HCT116 (cell line): ENCODE measurements at regions not wholly inside any gene's neighbourhood (a gene's known extent, or its start where the extent isn't known, plus 50 kb on each side); places are given as distances from the start of the nearest gene placed in this dataset.

Source experiments
- ATAC-seq: fragments of 200-7000 bp; cut with Tn5 transposase; 2 replicates; pipeline ENCODE4 v1.9.1; 2020; ENCODE audit warnings: mild to moderate bottlenecking, moderate library complexity
- BruUV-seq: library from RNA; stranded (reverse); fragments of 400-500 nt; replicated peaks from 2 replicates; lab custom pipeline; 2021; lab: Mats Ljungman, UMichigan
- CTCF ChIA-PET: fragments of 300-600 bp; sonication (Branson Sonifier 250); formaldehyde crosslinking; loops from one replicate; lab custom pipeline; 2021; ENCODE audit warnings: antibody characterized with exemption; lab: Charles Lee
- POLR2A ChIA-PET: fragments of 300-600, 350-600 bp; sonication (Branson Sonifier 250); formaldehyde crosslinking; loops from one replicate; lab custom pipeline; 2021; ENCODE audit warnings: antibody characterized with exemption; lab: Charles Lee
- RAD21 ChIA-PET, 2 experiments: fragments of 300-600 bp; sonication (Branson Sonifier 250); formaldehyde crosslinking; loops; one replicate each; lab custom pipeline; 2023; ENCODE audit warnings: low total read pairs in 2 of 2; ENCODE audit not compliant: uncharacterized antibody in 2 of 2, unreplicated experiment in 2 of 2, low non-redundant PET in 1 of 2; lab: Charles Lee
- DNase-seq: peaks from one replicate; pipeline ENCODE4 v3.0.0-alpha.2; 2010; ENCODE audit warnings: low read depth, low spot score
- H2AFZ ChIP-seq: fragments of 200-600 bp; shearing (Covaris generic), sonication (generic); 2 replicates; pipeline ENCODE4 v1.6.1; 2017; ENCODE audit warnings: low read depth, mixed run types, mixed read lengths, antibody characterized with exemption, low read length; ENCODE audit not compliant: poor library complexity, severe bottlenecking
- H3K27ac ChIP-seq: 2 replicates; pipeline ENCODE4 v1.5.1; 2012; ENCODE audit warnings: low read depth, low read length
- H3K27me3 ChIP-seq: fragments of 200-600 bp; sonication (generic); 2 replicates; pipeline ENCODE4 v1.6.1; 2016; ENCODE audit warnings: mixed run types, low read length, mixed read lengths; ENCODE audit not compliant: insufficient read depth
- H3K36me3 ChIP-seq, 2 experiments: fragments of 200-500 bp in 1 of 2; fragments of 200-600 bp in 1 of 2; sonication (Bioruptor generic) in 1 of 2; sonication (generic) in 1 of 2; 2 replicates each; pipeline versions ENCODE4 v1.5.1 to v1.6.1; 2014 to 2016; ENCODE audit warnings: low read length in 2 of 2, inconsistent platforms in 1 of 2, mixed read lengths in 1 of 2, mixed run types in 1 of 2; ENCODE audit not compliant: insufficient read depth in 2 of 2, control insufficient read depth in 1 of 2
- H3K4me1 ChIP-seq, 2 experiments: fragments of 200-600 bp in 1 of 2; sonication (generic) in 1 of 2; 2 replicates each; pipeline versions ENCODE4 v1.5.1 to v1.6.1; 2012 to 2017; ENCODE audit warnings: low read length in 2 of 2, inconsistent platforms in 1 of 2, mild to moderate bottlenecking in 1 of 2, mixed read lengths in 1 of 2, mixed run types in 1 of 2, moderate library complexity in 1 of 2; ENCODE audit not compliant: insufficient read depth in 2 of 2, control insufficient read depth in 1 of 2
- H3K4me2 ChIP-seq: fragments of 200-600 bp; sonication (generic); 2 replicates; pipeline ENCODE4 v1.6.1; 2017; ENCODE audit warnings: mixed run types, low read length, mixed read lengths
- H3K4me3 ChIP-seq, 2 experiments: fragments of 200-600 bp in 1 of 2; sonication (generic) in 1 of 2; replicated peaks in 1 of 2; 2 replicates each; pipeline ENCODE4 v1.5.1; 2011 to 2016; ENCODE audit warnings: low read length in 2 of 2, control low read depth in 1 of 2, low read depth in 1 of 2, mild to moderate bottlenecking in 1 of 2, mixed read lengths in 1 of 2, mixed run types in 1 of 2
- H3K79me2 ChIP-seq: fragments of 200-600 bp; sonication (generic); 2 replicates; pipeline ENCODE4 v1.6.1; 2017; ENCODE audit warnings: mild to moderate bottlenecking, mixed run types, low read length, moderate library complexity, mixed read lengths; ENCODE audit not compliant: insufficient read depth
- H3K9ac ChIP-seq: fragments of 200-600 bp; sonication (generic); 2 replicates; pipeline ENCODE4 v1.6.1; 2016; ENCODE audit warnings: low read length, mixed read lengths
- H3K9me2 ChIP-seq: fragments of 200-600 bp; sonication (generic), shearing (Covaris generic); 2 replicates; pipeline ENCODE4 v1.6.1; 2017; ENCODE audit warnings: mixed run types, mild to moderate bottlenecking, moderate library complexity; ENCODE audit not compliant: insufficient read depth
- H3K9me3 ChIP-seq, 2 experiments: fragments of 200-500 bp in 1 of 2; fragments of 200-600 bp in 1 of 2; sonication (Bioruptor generic) in 1 of 2; sonication (generic) in 1 of 2; 2 replicates each; pipeline ENCODE4 v1.6.1; 2014 to 2017; ENCODE audit warnings: low read length in 2 of 2, mixed read lengths in 2 of 2, inconsistent platforms in 1 of 2, low read depth in 1 of 2, mild to moderate bottlenecking in 1 of 2, mixed run types in 1 of 2, moderate library complexity in 1 of 2; ENCODE audit not compliant: control insufficient read depth in 1 of 2, insufficient read depth in 1 of 2
- H4K20me1 ChIP-seq: fragments of 200-600 bp; sonication (generic), shearing (Covaris generic); 2 replicates; pipeline ENCODE4 v1.6.1; 2017; ENCODE audit warnings: mixed run types, mild to moderate bottlenecking, moderate library complexity; ENCODE audit not compliant: insufficient read depth
- ATF3 ChIP-seq: IDR thresholded peaks from 2 replicates; pipeline ENCODE4 v1.6.1; 2012
- CBX3 ChIP-seq: IDR thresholded peaks from 2 replicates; pipeline ENCODE4 v1.6.1; 2012; ENCODE audit warnings: low read depth
- CEBPB ChIP-seq: IDR thresholded peaks from 2 replicates; pipeline ENCODE4 v1.6.1; 2012; ENCODE audit warnings: low read depth
- CTCF ChIP-seq, 3 experiments: fragments of 200-600 bp in 1 of 3; sonication (generic) in 1 of 3; IDR thresholded peaks in 2 of 3; conservative IDR thresholded peaks in 1 of 3; 2 replicates each; pipeline ENCODE4 v1.5.1; 2012 to 2017; ENCODE audit warnings: low read depth in 2 of 3, low read length in 2 of 3, antibody characterized with exemption in 1 of 3, borderline replicate concordance in 1 of 3, control low read depth in 1 of 3, mild to moderate bottlenecking in 1 of 3, mixed read lengths in 1 of 3, mixed run types in 1 of 3, moderate library complexity in 1 of 3; ENCODE audit not compliant: insufficient read depth in 1 of 3
- ELF1 ChIP-seq: IDR thresholded peaks from 2 replicates; pipeline ENCODE4 v1.6.1; 2012; ENCODE audit warnings: low read depth, borderline replicate concordance
- FOSL1 ChIP-seq: IDR thresholded peaks from 2 replicates; pipeline ENCODE4 v1.6.1; 2012; ENCODE audit warnings: low read depth
- JUND ChIP-seq: IDR thresholded peaks from 2 replicates; pipeline ENCODE4 v1.6.1; 2012
- MAX ChIP-seq: IDR thresholded peaks from 2 replicates; pipeline ENCODE4 v1.6.1; 2012
- POLR2A ChIP-seq: IDR thresholded peaks from 2 replicates; pipeline ENCODE4 v1.7.0; 2011; ENCODE audit warnings: borderline replicate concordance; ENCODE audit not compliant: insufficient read depth, insufficient read length; ENCODE audit errors: extremely low read depth
- POLR2AphosphoS5 ChIP-seq: IDR thresholded peaks from 2 replicates; pipeline ENCODE4 v1.6.1; 2011; ENCODE audit warnings: mild to moderate bottlenecking, low read depth, low read length, moderate library complexity
- RAD21 ChIP-seq: IDR thresholded peaks from 2 replicates; pipeline ENCODE4 v1.6.1; 2012; ENCODE audit warnings: low read depth, mild to moderate bottlenecking
- SRF ChIP-seq: IDR thresholded peaks from 2 replicates; pipeline ENCODE4 v1.6.1; 2012; ENCODE audit warnings: low read depth
- TCF7L2 ChIP-seq: IDR thresholded peaks from 2 replicates; pipeline ENCODE4 v1.7.0; 2011; ENCODE audit warnings: borderline replicate concordance, inconsistent platforms; ENCODE audit not compliant: insufficient read depth, insufficient read length; ENCODE audit errors: extremely low read depth
- ZFX ChIP-seq: fragments of 450-650 bp; IDR thresholded peaks from 2 replicates; pipeline ENCODE4 v1.6.1; 2017
- ZNF274 ChIP-seq: fragments of 200-500 bp; sonication (Bioruptor generic); IDR thresholded peaks from 2 replicates; pipeline ENCODE4 v1.6.1; 2014; ENCODE audit warnings: mild to moderate bottlenecking, low read depth, low read length, inconsistent platforms
- intact Hi-C: fragments of 100-400 bp; cut with micrococcal nuclease; formaldehyde crosslinking; loops from 2 replicates; pipeline ENCODE4 v1.10.0; 2022
- TF ChIP-seq, protein P1 (sequence below): IDR thresholded peaks from 2 replicates; pipeline ENCODE4 v1.6.1; 2012; ENCODE audit warnings: low read depth
- TF ChIP-seq, protein P2 (sequence below): IDR thresholded peaks from 2 replicates; pipeline ENCODE4 v1.6.1; 2011; ENCODE audit warnings: mild to moderate bottlenecking, low read length, moderate library complexity; ENCODE audit not compliant: insufficient replicate concordance; ENCODE audit errors: extremely low read depth

DNA sequence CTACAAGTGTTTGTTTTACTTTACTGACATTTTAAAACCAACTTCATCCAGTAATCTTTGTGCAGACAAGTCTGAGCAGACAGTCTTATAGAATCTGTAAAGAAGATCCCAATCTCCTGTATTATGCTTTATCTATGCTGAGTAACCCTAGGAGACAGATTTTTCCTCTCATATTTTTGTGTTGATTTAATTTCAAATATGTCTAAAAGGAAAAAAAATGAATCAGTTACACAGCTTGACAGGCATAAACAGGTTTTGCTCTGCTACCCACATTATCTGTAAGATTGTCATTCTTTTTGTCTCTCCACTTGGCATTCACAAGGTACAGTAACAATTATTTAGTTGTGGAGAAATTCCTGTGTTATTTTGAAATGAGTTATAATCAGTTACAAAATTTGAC, 415.0 kb downstream of the NYAP2 start:
- Histone ChIP-seq H3K9me3 (no peaks in the 10 kb centered on the region), H3K36me3 (no peaks in the 10 kb centered on the region), H4K20me1 (no peaks in the 10 kb centered on the region), H3K9me2 (no peaks in the 10 kb centered on the region), H3K79me2 (no peaks in the 10 kb centered on the region), H3K27ac (no peak overlapping the region), H3K4me2 (no peak overlapping the region), H3K4me3 (no peak overlapping the region), H3K4me1 (no peaks in the 10 kb centered on the region), H3K27me3 (no peaks in the 10 kb centered on the region), H3K9ac (no peak overlapping the region), H2AFZ (no peak overlapping the region)
- RAD21 ChIA-PET = no interaction called here
- CTCF ChIA-PET = no interaction called here
- ATAC-seq = no peak
- TF ChIP-seq, protein P1, sequence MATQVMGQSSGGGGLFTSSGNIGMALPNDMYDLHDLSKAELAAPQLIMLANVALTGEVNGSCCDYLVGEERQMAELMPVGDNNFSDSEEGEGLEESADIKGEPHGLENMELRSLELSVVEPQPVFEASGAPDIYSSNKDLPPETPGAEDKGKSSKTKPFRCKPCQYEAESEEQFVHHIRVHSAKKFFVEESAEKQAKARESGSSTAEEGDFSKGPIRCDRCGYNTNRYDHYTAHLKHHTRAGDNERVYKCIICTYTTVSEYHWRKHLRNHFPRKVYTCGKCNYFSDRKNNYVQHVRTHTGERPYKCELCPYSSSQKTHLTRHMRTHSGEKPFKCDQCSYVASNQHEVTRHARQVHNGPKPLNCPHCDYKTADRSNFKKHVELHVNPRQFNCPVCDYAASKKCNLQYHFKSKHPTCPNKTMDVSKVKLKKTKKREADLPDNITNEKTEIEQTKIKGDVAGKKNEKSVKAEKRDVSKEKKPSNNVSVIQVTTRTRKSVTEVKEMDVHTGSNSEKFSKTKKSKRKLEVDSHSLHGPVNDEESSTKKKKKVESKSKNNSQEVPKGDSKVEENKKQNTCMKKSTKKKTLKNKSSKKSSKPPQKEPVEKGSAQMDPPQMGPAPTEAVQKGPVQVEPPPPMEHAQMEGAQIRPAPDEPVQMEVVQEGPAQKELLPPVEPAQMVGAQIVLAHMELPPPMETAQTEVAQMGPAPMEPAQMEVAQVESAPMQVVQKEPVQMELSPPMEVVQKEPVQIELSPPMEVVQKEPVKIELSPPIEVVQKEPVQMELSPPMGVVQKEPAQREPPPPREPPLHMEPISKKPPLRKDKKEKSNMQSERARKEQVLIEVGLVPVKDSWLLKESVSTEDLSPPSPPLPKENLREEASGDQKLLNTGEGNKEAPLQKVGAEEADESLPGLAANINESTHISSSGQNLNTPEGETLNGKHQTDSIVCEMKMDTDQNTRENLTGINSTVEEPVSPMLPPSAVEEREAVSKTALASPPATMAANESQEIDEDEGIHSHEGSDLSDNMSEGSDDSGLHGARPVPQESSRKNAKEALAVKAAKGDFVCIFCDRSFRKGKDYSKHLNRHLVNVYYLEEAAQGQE = no peak
- TF ChIP-seq JUND (no peak), ZFX (no peak), FOSL1 (no peak), CTCF (IDR thresholded peaks at IDR 0.05 in 2 of 3, conservative IDR thresholded peaks at IDR 0.05 in 1 of 3; ENCODE audit: borderline replicate concordance in 1 of 3, insufficient read depth in 1 of 3, low read depth in 2 of 3, low read length in 2 of 3) (no peak), POLR2A (no peak), ATF3 (no peak), CBX3 (no peak), ELF1 (no peak), POLR2AphosphoS5 (no peak), CEBPB (no peak), ZNF274 (no peak), TCF7L2 (no peak), RAD21 (no peak), MAX (no peak), SRF (no peak)
- TF ChIP-seq, protein P2, sequence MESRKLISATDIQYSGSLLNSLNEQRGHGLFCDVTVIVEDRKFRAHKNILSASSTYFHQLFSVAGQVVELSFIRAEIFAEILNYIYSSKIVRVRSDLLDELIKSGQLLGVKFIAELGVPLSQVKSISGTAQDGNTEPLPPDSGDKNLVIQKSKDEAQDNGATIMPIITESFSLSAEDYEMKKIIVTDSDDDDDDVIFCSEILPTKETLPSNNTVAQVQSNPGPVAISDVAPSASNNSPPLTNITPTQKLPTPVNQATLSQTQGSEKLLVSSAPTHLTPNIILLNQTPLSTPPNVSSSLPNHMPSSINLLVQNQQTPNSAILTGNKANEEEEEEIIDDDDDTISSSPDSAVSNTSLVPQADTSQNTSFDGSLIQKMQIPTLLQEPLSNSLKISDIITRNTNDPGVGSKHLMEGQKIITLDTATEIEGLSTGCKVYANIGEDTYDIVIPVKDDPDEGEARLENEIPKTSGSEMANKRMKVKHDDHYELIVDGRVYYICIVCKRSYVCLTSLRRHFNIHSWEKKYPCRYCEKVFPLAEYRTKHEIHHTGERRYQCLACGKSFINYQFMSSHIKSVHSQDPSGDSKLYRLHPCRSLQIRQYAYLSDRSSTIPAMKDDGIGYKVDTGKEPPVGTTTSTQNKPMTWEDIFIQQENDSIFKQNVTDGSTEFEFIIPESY = no peak
- POLR2A ChIA-PET = no interaction called here
- intact Hi-C loops = no loop called here
- no peak for DNase-seq
- BruUV-seq = no TSS peak
